Heart left ventricle (tissue), 13 donors: ENCODE measurements at regions not wholly inside any gene's neighbourhood (a gene's known extent, or its start where the extent isn't known, plus 50 kb on each side); places are given as distances from the start of the nearest gene placed in this dataset.

Experiments
- CTCF ChIP-seq, 12 donors: fragments of 200-600 bp; sonication (generic) in 4 of 12; IDR thresholded peaks; one replicate each; pipeline versions ENCODE4 v1.5.0 to v1.8.0; 2018 to 2022; ENCODE audit warnings: antibody characterized with exemption in 12 of 12, mild to moderate bottlenecking in 5 of 12
- POLR2A ChIP-seq, 2 donors: fragments of 450-650 bp; IDR thresholded peaks; one replicate each; pipeline ENCODE4 v1.6.1; 2017; ENCODE audit warnings: antibody characterized with exemption in 2 of 2, mild to moderate bottlenecking in 2 of 2, moderate library complexity in 2 of 2
- donor health status: ischemic (EF 13 %, LVEDD 7.1; RV severe dilation, severe dysfunction).
- donor health status: DM: no; HTN: yes; CAD: no.
- donor health status: DM: no; HTN: no; CAD: no.
- donor health status: ischemic (EF 25% LVEDD 6.9; RV normal size, moderate dysfunction).
- donor health status: ischemic (EF 25% LVEDD 5.7; RV mildly dilated, moderate dysfunction).
- donor health status: ischemic (EF 35%, LVEDD 5.7; RV mildly dilated, moderate dysfunction).
- donor health status: nonischemic (EF 11% LVEDD 7.7; RV severe dilation, severe dysfunction).
- donor health status: DM: yes; HTN: yes; CAD: no.
- donor health status: PGD.
- donor health status: ischemic (EF 29% LVEDD 5.4; RV normal size, mild dysfunction).
- donor health status: nonischemic (EF 23%, LVEDD 6.1; RV moderate dilation, normal function).

GRCh38 chr11:47918882-47919495 is 61.4 kb upstream of the PTPRJ start:
- TF ChIP-seq CTCF (IDR thresholded peaks at IDR 0.05), result no peak
- no peak for TF ChIP-seq POLR2A (IDR thresholded peaks at IDR 0.05)
